Stimulated activated CD8-positive, alpha-beta memory T cell treated with anti-CD3 and anti-CD28 coated beads, Interleukin-2, amount 100 ng/mL, for 48 hours (primary cell): ENCODE measurements at regions not wholly inside any gene's neighbourhood (a gene's known extent, or its start where the extent isn't known, plus 50 kb on each side); places are given as distances from the start of the nearest gene placed in this dataset.

ENCODE experiments used
- DNase-seq, 2 donors: peaks; one replicate each; pipeline ENCODE4 v3.0.0-alpha.2; 2020; ENCODE audit warnings: low read depth in 2 of 2

DNA sequence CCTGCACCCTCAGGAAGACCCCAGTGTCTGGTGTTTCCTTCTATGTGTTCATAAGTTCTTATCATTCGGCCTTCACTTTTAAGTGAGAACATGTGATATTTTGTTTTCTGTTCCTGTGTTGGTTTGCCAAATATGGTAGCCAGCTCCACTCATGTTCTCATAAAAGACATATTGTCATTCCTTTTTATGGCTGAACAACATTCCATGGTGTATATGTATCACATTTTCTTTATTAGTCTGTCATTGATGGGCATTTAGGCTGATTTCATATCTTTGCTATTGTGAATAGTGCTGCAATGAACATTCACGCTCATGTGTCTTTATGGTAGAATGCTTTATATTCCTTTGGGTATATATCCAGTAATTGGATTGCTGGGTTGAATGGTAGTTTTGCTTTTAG is 645.1 kb downstream of the SLC16A7 start:
- DNase-seq, result no peak

DNA sequence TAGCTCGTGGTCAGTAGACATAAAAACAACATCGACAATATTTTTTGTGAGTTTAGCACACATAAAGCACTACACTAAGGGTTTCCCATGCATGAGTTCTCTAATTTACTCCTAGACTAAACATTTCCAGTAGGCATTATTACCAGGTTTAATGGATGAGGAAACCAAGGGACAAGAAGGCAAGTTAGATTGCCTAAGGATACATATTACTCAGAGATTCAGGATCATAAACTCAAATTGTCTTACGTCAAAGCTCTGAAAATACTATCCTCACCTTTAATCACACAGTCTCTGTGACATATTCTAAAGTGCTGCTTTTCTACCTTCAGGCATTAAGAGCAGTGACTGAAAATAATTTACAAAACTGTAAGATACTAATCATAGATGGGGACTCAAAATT is 655.3 kb downstream of the SLC16A7 start:
- no peak for DNase-seq

DNA sequence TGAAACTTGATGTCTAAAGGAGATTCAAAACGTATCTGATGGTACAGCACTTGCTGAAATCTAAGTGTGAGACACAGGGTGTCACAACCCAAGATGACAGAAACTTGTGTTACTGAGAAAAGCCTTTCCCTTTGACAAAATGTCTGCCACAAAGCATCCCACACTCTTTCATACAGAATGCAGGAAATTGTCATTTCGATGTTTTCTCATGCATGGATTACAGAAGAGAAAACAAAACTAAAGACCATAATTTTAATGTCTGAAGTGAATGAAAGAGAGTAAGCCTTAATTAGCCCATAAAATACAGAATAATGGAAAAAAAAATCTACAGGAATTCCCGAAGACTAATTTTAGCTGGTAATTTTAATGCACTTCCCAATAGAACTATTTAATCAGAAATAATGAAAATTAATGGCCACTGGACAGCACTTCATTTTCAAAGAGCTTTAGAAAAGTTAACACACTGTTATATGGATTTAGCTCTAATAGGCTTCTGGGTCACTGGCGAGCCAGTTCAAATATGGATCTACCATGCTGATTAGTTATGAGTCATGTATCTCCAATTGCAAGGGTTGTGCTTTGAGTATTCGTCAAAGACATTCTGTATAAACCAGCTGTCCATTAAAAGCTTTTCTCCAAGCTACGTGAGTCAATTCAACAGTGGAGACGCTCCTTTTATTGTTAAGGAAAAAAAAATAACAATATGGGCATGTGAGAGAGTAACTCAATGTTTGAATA is 656.7 kb downstream of the SLC16A7 start:
- DNase-seq, result no peak

DNA sequence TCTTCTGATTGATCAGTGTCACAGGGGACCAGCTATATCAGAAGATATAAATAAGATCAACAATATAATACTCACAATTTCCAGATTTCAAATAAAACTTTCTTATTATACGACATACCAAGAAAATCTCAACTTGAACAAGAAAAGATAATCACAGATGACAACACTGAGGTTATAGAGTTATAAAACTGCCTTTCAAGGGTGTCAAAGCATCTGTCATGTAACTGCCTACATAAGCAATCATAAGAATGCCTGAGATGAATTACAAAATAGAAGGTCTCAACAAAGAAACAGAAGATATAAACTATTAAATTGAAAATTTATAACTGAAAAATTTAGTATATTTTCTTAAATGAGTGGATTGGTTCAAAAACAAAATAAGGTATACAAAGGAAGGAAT is 659.2 kb downstream of the SLC16A7 start:
- DNase-seq, result no peak

DNA sequence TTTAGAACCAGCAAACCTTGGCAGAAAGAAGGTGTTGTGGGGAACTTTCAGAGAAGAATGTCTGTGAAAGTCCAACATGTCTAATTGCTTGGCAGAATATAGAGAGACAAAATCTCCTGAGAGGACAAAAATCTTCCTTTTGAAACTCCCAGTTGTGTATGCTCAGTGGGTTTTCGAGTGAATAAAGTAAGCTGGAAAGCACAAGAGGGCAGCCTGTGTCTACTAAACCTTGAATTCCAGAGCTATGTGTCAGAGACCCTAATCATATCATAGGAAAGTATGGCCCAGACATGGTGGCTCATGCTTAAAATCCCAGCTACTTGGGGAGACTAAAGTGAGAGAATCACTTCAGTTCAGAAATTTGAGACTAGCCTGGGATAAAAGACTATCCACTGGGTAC is 661.2 kb downstream of the SLC16A7 start:
- DNase-seq, result no peak

DNA sequence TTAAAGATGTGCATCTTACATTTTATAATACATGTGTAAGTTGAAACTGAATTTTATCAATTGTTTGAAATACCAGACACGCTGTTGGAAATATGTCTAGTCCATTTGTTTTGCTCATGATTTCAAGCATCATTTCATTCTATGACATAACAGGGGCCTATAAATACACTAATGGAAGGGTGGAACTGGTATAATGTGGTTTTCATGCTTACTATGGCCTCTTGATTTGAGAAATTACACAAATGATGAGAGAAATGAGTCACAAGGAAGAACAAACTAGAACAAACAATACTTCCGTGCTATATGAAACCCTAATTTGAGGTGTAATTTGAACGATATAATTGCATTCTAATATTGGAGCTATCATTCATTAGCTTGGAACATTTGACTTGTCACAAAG is 663.4 kb downstream of the SLC16A7 start:
- no peak for DNase-seq

DNA sequence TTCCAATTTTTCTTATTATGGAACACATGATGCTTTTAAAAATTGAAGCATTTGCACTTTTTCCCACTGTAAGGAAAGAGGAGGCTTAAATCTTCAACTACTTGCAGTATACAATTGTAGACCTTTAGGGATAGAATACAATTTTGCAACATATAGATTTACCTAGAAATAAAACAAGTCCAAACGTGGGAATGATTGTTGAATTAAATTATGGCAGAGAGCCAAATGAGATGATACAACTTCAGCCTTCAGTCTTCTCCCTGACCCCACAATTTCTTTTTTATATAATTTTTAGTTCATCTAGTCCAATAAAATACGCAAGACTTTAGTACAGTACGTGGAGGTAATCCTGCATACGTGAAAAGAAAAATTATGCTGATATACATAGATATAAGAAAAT is 666.5 kb downstream of the SLC16A7 start:
- no peak for DNase-seq

DNA sequence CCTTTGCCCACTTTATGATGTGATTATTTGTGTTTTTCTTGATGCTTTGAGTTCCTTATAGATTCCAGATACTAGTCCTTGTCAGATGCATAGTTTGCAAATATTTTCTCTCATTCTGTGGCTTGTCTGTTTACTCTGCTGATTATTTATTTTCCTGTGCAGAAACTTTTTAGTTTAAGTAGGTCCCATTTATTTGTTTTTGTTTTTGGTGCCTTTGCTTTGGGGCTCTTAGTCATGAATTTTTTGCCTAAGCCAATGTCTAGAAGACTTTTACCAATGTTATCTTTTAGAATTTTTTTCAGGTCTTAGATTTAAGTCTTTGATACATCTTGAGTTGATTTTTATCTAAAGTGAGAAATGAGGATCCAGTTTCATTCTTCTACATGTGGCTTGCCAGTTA is 667.3 kb downstream of the SLC16A7 start:
- DNase-seq, result no peak

DNA sequence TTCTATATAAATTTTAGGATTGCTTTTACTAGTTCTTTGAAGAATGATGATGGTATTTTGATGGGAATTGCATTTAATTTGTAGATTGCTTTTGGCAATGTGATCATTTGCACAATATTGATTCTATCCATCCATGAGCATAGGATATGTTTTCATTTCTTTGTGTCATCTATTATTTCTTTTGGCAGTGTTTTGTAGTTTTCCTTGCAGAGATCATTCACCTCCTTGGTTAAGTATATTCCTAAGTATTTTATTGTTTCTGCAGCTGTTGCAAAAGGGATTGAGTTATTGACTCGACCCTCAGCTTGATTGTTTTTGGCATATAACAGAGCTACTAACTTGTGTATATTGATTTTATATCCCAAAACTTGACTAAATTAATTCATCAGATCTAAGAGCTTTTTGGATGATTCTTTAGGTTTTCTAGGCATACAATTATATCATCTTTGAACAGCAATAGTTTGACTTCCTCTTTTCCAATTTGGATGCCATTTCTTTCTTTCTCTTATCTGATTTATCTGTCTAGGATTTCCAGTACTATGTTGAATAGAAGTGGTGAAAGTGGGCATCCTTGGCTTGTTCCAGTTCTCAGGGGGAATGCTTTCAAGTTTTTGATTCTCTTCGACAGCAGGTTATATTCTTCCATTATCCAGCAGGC is 668.1 kb downstream of the SLC16A7 start:
- no peak for DNase-seq

DNA sequence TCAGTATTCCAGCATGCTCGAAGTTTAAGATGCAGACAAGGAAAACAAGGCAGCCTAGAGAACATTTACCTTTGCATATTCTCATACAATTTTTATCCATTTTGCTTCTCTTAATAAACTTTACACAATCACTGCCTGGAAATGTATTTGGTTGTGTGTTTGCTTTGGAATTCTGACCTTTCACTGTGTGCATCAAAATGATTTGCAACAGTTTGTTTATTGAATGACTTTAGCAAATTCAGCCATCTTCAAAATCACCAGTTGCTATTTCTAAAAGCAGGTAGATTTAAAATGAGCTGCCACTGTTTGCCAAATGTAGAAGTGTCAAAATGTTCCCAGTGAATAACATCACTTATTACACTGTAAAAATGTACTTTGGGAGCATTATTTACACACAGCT is 669.9 kb downstream of the SLC16A7 start:
- no peak for DNase-seq

DNA sequence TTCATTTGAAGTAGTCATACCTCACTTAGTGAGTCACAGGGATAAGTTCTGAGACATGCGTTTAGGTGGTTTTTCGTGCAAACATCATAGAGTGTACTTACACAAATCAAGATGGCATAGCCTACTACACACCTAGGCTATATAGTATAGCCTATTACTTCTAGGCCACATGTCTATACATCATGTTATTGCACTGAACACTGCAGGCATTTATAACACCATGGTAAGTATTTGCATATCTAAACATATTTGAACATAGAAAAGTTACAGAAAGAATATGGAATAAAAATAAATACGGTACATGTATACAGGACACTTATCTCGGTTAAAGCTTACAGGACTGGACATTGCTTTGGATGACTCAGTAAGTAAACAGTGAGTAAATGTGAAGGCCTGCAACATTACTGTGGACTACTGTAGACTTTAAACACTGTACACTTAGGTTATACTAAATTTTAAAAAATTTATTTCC is 670.6 kb downstream of the SLC16A7 start:
- DNase-seq, result no peak

DNA sequence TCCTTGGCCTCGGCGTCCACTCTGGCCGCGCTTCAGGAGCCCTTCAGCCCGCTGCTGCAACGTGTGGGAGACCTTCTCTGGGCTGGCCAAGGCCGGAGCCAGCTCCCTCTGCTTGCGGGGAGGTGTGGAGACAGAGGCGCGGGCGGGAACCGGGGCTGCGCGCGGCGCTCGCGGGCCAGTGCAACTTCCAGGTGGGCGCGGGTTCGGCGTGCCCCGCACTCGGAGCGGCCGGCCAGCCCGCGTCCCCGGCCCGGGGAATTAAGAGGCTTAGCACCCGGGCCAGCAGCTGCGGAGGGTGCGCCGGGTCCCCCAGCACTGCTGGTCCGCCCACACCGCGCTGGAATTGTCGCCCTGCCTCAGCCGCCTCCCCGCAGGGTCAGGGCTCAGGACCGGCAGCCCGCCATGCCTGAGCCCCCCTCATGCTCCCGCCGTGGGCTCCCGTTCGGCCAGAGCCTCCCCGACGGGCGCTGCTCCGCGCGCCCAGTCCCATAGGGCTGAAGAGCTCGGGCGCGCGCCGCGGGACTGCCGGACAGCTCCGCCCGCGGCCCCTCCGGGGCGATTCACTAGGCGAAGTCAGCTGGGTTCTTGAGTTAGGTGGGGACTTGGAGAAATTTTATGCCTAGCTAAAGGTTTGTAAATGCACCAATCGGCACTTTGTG is 673.9 kb downstream of the SLC16A7 start:
- DNase-seq, result no peak

DNA sequence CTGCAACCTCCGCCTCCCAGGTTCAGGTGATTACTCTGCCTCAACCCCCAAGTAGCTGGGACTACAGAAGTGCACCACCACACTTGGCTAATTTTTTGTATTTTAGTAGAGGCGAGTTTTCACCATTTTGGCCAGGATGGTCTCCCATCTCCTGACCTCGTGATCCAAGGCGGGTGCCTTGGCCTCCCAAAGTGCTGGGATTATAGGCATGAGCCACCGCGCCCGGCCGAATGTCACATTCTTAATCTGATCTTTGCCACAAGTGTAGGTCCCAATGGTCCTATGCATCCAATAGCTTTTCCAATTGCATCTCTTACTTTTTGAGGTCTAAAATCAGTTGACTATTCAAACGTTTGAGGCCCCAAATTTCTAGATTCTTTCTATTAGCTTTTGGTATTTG is 676.0 kb downstream of the SLC16A7 start:
- DNase-seq, result no peak

DNA sequence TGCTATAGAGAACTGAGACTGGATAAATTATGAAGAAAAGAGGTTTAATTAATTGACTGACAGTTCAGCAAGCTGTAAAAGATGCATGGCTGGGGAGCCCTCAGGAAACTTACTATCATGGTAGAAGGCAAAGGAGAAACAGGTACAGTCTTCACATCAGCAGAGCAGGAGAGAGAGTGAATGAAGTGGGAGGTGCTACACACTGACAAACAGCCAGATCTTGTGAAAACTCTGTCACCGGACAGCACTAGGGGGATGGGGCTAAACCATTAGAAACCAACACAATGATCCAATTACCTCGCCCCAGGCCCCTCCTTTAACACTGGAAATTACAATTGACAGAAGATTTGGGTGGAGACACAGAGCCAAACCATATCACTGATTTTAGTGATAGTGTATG is 682.4 kb downstream of the SLC16A7 start:
- no peak for DNase-seq

DNA sequence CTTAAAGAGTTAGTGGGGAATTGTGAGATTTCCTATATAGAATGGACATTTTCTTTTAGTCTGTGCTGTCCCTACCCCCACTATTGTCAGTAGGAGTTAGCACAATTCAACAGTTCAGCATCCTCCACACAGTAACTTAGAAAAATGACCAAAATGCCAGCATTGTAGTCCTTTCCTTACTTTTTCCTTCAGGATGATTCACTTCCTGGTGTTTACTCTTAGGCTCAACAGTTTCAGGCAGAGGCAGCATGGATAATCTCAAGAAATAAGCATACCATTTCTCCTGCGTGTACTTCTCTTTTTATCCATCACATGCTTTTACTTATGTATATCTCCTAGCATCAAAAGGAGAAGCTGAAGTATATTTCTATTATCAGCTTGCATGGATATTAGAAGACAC is 683.4 kb downstream of the SLC16A7 start:
- DNase-seq, result no peak

DNA sequence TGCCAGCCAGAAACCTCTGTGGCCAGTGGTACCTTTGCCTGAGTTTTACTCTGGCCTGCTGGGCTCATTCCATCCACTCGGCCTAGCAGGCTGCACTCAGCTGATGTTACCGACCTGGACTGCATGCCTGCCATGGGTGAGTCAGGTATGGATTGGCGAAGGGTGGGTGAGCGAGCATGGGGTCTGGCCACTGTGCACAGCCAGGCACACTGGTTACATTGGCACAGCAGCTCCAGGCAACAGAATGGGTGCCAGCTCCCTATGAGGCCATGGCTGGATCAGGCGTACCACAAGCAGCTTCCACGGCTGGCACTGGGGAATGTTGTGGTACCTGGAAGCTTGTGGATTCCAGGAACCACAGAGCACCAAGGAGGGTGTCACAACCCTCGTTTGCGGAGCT is 685.7 kb downstream of the SLC16A7 start:
- DNase-seq, result no peak

DNA sequence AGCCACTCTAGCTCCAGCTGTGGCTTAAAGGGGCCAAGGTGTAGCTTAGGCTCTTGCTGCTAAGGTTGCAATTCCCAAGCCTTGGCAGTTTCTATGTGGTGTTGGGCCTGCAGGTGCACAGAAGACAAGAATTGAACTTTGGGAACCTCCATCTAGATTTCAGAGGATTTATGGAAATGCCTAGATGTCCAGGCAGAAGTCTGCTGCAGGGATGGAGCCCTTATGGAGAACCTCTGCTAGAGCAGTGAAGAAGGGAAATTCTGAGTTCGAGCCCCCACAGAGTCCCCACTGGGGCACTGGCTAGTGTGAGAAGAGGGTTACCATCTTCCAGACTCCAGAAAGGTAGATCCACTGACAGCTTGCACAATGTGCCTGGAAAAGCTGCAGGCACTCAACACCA is 694.7 kb downstream of the SLC16A7 start:
- DNase-seq, result no peak

DNA sequence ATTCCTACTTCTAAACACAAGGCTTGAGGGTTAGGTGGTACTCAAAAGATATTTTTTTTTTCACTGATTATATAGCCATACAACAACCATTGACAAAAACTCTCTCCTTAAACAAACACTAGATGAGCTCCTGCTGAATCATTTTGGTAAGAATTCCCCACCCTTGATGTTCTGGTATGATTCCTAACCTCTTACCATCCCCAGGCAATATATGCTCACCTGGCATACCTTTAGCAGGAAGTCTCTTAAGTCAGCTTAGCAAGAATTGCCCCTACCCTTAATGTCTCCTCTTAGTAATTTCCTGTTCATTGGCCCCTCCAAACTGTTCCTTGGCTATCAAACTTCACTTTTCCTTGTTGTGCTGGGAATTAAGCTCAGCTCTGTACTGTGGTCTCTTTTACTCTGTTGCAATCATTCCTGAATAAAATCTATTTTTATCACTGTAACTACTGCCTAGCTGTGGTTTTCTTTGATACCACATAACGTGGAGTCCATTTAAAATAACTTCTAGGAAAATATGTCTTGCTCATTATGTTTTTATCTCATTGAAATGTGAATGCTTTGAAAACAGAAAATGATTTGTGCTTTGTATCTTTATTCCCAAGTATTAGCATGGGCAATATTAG is 712.6 kb downstream of the SLC16A7 start:
- DNase-seq, result no peak

DNA sequence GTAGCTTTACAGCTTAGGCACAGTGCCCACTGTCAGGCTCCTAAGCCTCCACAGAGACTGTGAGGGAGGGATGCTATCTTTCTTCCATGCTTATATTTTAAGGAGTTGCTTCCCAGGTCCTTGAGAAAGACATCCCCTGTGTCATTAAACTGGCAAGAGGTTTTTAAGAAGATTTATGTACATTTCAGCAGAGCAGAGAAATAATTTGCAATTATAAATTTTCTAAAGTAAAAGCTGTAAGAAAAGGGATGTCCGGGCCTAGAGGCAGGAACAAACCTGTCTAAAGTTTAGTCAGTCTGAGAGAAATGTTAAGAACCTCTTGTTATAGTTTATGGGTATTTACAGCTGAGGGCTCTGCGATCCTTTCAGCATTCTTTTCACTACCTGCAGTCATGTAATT is 716.1 kb downstream of the SLC16A7 start:
- DNase-seq, result no peak

DNA sequence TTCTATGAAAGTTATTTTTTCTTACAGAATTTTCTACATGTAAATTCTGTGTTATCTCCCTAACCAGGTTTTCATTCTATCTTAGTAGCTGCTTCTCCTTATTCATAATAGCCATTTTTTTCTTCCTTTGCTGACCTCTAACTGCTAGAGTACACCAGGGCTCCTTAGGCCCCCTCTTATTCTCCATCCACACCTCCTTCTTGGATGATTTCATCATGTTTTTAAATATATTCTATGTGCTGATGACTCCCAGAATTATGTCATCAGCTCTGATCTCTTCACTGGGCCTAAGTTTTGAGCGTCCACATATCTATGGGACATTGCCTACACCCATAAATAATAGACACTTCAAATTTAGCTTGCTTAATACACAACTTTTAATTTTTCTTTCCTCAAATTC is 721.5 kb downstream of the SLC16A7 start:
- DNase-seq, result no peak

DNA sequence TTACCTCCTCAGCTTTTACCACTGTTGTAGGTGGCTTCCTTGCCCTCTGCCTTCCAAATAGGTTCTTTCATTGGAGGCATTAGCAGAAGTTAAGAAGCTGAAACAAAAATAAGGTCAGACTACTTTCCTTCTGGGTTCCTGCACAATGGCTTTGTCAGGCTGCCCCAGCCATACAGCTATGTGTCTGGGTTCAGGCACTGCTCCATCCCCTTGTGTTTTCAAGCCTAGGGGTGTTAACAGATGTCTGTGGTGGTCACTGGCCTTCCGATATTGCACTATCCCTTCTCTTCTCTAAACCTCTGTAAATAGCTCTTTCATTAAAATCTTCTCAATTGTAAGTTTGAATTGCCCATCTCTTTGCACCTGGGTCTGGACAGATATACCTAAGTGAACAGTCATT is 728.9 kb downstream of the SLC16A7 start:
- no peak for DNase-seq

DNA sequence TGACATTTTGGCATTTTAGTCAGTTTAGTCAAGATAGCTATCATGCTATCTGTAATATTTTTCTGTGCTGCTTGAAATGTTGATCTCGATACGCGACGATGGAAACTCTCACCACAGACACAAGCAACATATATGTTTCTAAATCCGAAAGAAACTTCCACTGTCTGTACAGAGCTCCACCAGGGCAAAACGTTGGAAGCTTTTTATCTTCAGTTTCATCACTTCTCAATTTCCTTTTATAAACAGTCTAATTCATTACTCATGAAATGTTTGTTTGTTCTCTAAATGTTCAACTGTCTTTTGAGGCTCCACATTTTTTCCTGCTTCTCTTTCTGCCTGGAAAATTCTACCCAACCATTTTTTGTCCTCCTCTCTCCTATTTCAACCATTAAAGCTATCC is 737.6 kb downstream of the SLC16A7 start:
- DNase-seq, result no peak

DNA sequence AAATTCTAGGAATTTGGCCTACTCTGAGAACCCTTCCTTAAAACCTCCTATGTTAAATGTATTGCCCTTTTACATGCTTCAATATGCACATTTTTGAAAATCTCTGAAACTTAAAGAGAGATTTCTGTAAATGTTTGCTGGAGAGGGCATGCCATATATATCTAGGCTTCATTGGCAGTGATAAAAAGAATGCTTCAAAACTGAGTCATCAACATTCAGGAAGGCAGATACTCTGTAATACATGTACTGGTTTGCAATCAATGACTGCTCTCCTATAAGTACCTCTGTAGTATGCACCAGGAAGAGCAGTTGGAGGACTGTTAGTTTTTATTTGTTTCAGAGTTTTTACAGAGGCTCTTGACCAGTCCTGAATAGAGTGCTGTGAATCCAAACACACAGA is 739.9 kb downstream of the SLC16A7 start:
- DNase-seq, result no peak
